ENCODE measurements at regions not wholly inside any gene's neighbourhood (a gene's known extent, or its start where the extent isn't known, plus 50 kb on each side); places are given as distances from the start of the nearest gene placed in this dataset.
A peak's percentile ranks its signal among the peaks of the same experiment; 100 is the strongest.

GRCh38 chr21:24759348-24760075 is 847.8 kb downstream of the MRPL39 start:
- no peaks in the 10 kb centered on the region for H3K79me2 ChIP-seq (replicated peaks; ENCODE audit: insufficient read depth, low read length)
- H3K27me3 ChIP-seq (ENCODE audit: insufficient read depth, low read depth, low read length), result no peaks in the 10 kb centered on the region
- H2AFZ ChIP-seq (ENCODE audit: low read depth, low read length), result no peak overlapping the region
- no peaks in the 10 kb centered on the region for H3K9me2 ChIP-seq (ENCODE audit: insufficient read depth, low read length)
- H3K36me3 ChIP-seq (ENCODE audit: insufficient read depth, low read length), result no peaks in the 10 kb centered on the region
- H3K27ac ChIP-seq (ENCODE audit: low read length), result peak overlapping the region; percentile 6
- no peak overlapping the region for H3K4me2 ChIP-seq (ENCODE audit: low read length)
- H3K9me3 ChIP-seq (ENCODE audit: low read length), result no peaks in the 10 kb centered on the region
- peak; percentile 23 for TF ChIP-seq SMC3 (conservative IDR thresholded peaks at IDR 0.05; ENCODE audit: poor library complexity)
- peak; percentile 54 for TF ChIP-seq RAD21 (conservative IDR thresholded peaks at IDR 0.05)
- no peak for TF ChIP-seq EP300 (conservative IDR thresholded peaks at IDR 0.05; ENCODE audit: poor library complexity, severe bottlenecking)
- TF ChIP-seq CTCF (IDR thresholded peaks at IDR 0.05; ENCODE audit: poor library complexity, severe bottlenecking), result peak; percentile 46
- H3F3A ChIP-seq (ENCODE audit: insufficient read depth, low read length, poor library complexity, severe bottlenecking), result no peaks in the 10 kb centered on the region
- H3K9ac ChIP-seq (ENCODE audit: low read length), result no peak overlapping the region
- no peak overlapping the region for H3K4me3 ChIP-seq (ENCODE audit: low read length)
- H4K20me1 ChIP-seq (ENCODE audit: insufficient read depth), result no peaks in the 10 kb centered on the region

- H3K27me3 ChIP-seq (ENCODE audit: insufficient read depth, low read depth, low read length), result no peaks in the 10 kb centered on the region
- H3F3A ChIP-seq (ENCODE audit: insufficient read depth, low read length, poor library complexity, severe bottlenecking), result no peaks in the 10 kb centered on the region
- no peak overlapping the region for H2AFZ ChIP-seq (ENCODE audit: low read depth, low read length)
- no peaks in the 10 kb centered on the region for H4K20me1 ChIP-seq (ENCODE audit: insufficient read depth)
- H3K4me3 ChIP-seq (ENCODE audit: low read length), result no peak overlapping the region
- H3K79me2 ChIP-seq (replicated peaks; ENCODE audit: insufficient read depth, low read length), result no peaks in the 10 kb centered on the region
- no peaks in the 10 kb centered on the region for H3K9me3 ChIP-seq (ENCODE audit: low read length)
- H3K9me2 ChIP-seq (ENCODE audit: insufficient read depth, low read length), result no peaks in the 10 kb centered on the region
- no peak for TF ChIP-seq EZH2 (IDR thresholded peaks at IDR 0.05; ENCODE audit: borderline replicate concordance, insufficient read depth, low read length, poor library complexity, severe bottlenecking)
- no peak for TF ChIP-seq CTCF (IDR thresholded peaks at IDR 0.05; ENCODE audit: poor library complexity, severe bottlenecking)
- no peak for TF ChIP-seq EP300 (conservative IDR thresholded peaks at IDR 0.05; ENCODE audit: poor library complexity, severe bottlenecking)
- TF ChIP-seq SMC3 (conservative IDR thresholded peaks at IDR 0.05; ENCODE audit: poor library complexity), result no peak
- no peak for TF ChIP-seq MXI1 (conservative IDR thresholded peaks at IDR 0.05; ENCODE audit: poor library complexity, severe bottlenecking)
- TF ChIP-seq RAD21 (conservative IDR thresholded peaks at IDR 0.05), result no peak
- no peak for TF ChIP-seq REST (IDR thresholded peaks at IDR 0.05; ENCODE audit: borderline replicate concordance)
- TF ChIP-seq TAF1 (IDR thresholded peaks at IDR 0.05; ENCODE audit: low read depth), result no peak
- no peak for TF ChIP-seq POLR2AphosphoS5 (IDR thresholded peaks at IDR 0.05)
- no peak overlapping the region for H3K27ac ChIP-seq (ENCODE audit: low read length)
- H3K9ac ChIP-seq (ENCODE audit: low read length), result no peak overlapping the region
- H3K4me2 ChIP-seq (ENCODE audit: low read length), result no peak overlapping the region
- no peaks in the 10 kb centered on the region for H3K36me3 ChIP-seq (ENCODE audit: insufficient read depth, low read length)
These were observed 869.2 kb downstream of the MRPL39 start for GRCh38 chr21:24738063-24738462.

Measured in neural cell (in vitro differentiated cells).